CMK (cell line): ENCODE measurements at regions not wholly inside any gene's neighbourhood (a gene's known extent, or its start where the extent isn't known, plus 50 kb on each side); places are given as distances from the start of the nearest gene placed in this dataset.

ENCODE experiments used
- DNase-seq: peaks from one replicate; pipeline ENCODE4 v3.0.0-alpha.2; 2010; ENCODE audit warnings: low read depth

- DNase-seq: no peak
These were observed 112.9 kb upstream of the ZNF678 start for GRCh38 chr1:227450489-227450888.

GRCh38 chr1:227449741-227450441 is 113.5 kb upstream of the ZNF678 start:
- DNase-seq: no peak

GRCh38 chr1:227449051-227449450 is 114.3 kb upstream of the ZNF678 start:
- DNase-seq: no peak

- no peak for DNase-seq
These were observed 115.8 kb upstream of the ZNF678 start for GRCh38 chr1:227447531-227447990.

DNA sequence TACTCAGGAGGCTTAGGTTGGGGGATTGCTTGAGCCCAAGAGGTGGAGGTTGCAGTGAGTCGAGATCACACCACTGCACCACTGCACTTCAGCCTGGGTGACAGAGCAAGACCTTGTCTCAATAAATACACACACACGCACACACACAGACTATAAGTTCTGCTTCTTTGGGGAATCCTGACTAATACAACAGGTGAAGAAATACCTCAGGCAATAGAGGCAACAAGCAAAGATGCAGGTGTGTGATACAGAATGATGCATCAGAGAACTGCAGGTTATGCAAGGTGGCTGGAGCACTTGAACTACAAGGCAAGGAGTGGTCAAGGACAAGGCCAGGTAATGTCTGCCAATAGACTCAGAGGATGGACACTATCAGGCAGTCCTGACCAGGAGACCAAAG is 117.6 kb upstream of the ZNF678 start:
- no peak for DNase-seq

DNA sequence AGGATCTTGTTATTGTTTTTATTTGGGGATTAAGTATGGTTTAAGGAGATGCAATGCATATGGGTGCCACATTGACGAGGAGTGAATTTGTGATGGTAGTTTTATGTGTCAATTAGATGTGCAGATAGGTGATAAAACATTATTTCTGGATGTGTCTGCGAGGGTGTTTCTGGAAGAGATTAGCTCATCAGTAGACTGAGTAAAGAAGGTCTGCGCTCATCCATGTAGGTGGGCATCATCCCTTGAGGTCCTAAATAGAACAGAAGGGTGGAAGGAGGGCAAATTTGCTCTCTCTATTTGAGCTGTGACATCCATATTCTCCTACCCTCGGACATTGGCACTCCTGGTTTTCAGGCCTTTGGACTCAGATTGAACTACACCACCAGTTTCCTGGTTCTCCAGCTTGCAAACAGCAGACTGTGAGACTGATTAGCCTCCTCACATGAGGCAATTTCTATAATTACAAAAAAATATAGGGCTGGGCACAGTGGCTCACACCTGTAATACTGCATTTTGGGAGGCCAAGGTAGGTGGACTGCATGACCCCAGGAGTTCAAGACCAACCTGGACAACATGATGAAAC is 118.2 kb upstream of the ZNF678 start:
- DNase-seq: no peak

- peak; percentile 64 for DNase-seq
These were observed 121.9 kb upstream of the CDC42BPA start for GRCh38 chr1:227440182-227440581.

- no peak for DNase-seq
These were observed 119.3 kb upstream of the CDC42BPA start for GRCh38 chr1:227437495-227438008.

DNA sequence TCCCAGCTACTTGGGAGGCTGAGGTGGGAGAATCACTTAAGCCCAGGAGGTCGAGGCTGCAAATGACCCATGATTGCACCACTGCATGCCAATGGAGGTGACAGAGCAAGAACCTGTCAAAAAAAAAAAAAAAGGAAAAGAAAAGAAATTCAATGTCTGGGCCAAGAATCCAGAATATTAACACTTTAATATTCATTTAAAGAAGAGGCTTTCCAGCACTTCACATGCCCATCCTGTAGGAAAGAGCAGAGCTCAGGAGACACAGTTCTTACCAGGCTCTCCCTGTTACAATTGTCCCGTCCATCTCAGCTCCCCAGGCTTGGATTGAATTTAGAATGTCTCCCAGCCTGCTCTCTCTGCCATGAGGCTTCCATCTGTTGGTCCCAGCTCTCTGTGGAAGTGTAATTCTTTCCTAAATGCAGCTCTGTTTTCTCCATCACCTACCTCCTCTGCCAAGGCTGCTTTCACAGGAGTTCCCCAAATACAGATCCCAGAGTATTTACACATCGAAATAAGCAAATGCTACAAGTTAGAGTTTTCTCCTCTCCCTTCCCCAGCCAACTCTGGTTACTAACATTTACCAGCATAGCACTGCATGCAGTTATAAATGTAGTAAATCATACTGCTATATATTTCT is 116.6 kb upstream of the CDC42BPA start:
- DNase-seq: no peak

- DNase-seq: no peak
These were observed 115.5 kb upstream of the CDC42BPA start for GRCh38 chr1:227433663-227434341.

GRCh38 chr1:227432981-227433380 is 114.7 kb upstream of the CDC42BPA start:
- DNase-seq: no peak

DNA sequence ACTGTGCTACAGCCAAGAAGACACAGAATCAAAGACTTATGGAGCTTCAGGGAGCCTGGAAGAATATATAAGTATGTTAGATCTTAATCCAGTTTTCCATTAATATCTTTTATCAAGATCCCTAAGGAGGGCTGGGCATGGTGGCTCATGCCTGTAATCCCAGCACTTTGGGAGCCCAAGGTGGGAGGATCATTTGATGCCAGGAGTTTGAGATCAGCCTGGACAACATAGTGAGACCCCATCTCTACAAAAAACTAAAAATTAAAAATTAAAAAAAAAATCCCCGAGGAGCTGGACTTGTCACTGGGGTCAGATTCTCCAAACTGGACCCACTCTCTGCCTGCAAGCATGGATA is 113.9 kb upstream of the CDC42BPA start:
- DNase-seq: no peak

- no peak for DNase-seq
These were observed 111.4 kb upstream of the CDC42BPA start for GRCh38 chr1:227429447-227430359.

DNA sequence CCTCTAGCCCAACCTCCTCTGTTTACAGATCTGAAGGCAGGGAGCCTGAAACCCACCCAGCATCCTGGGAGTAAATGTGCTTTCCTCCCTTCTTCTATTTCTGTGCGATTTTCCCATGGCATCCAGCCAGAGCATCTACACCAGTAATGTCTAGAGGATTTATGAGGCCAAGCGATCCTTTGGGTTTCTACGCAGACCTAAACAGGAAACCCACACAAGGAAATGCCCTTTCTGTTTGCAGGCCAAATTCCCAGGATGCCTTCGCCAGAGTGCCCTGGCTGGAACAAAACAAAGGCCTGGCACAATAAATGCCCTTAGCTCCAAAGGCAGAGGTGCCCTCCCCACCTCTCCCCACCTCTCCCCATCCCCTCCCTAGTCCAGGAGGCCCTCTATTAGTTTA is 110.5 kb upstream of the CDC42BPA start:
- DNase-seq: no peak

DNA sequence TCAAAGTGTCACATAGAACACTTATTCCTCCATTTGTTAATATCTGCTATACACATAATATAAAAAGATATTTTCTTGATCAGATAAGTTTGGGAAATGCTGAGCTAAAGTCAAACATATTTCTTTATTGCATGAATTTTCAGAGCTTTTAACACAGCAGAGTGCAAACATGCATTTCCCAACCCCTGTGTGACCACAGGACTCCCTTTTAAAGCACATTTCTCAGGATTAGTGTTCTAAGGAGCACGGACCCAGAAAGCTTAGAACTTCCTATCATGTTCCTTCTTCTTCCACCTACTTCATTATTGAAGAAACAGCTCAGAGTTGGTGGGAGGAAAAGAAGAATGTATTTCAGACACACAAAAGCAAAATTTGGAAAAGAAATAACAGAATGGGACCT is 109.1 kb upstream of the CDC42BPA start:
- DNase-seq: no peak

DNA sequence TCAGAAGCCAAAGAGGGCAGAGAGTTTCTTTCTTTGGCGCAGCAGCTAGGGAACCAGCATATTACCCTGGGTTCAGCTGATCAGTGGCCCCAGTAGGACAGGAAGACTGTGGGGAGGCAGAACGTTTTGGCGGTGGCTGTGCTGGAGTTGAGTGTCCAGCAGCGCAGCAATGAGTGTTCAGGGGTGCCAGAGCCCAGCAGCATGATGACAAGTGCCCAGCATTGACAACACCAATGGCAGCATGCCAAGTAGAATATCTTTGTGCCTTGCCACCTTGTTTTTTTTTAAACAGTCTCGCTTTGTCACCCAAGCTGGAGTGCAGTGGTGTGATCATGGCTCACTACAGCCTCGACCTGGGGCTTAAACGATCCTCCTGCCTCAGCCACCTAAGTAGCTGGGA is 106.7 kb upstream of the CDC42BPA start:
- DNase-seq: no peak

GRCh38 chr1:227424159-227424680 is 105.9 kb upstream of the CDC42BPA start:
- no peak for DNase-seq

GRCh38 chr1:227422581-227422980 is 104.3 kb upstream of the CDC42BPA start:
- no peak for DNase-seq

DNA sequence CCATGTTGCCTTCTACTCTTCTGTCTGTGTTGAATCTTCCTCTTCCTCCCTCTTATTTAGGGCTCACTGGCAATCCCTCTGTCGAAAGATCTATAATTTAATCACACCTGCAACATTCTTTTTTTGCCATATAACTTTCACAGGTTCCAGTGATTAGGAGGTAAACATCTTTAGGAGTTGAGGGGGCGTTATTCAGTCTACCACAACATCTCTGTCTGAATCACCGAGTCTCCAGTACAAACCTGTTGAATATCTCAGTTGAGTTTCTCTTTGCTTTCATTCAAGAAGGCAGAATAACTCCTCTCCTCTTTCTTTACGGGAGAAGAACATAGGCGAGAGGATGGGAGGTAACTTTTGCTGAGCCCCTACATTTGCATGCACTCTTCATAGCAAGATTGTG is 101.9 kb upstream of the CDC42BPA start:
- DNase-seq: no peak

DNA sequence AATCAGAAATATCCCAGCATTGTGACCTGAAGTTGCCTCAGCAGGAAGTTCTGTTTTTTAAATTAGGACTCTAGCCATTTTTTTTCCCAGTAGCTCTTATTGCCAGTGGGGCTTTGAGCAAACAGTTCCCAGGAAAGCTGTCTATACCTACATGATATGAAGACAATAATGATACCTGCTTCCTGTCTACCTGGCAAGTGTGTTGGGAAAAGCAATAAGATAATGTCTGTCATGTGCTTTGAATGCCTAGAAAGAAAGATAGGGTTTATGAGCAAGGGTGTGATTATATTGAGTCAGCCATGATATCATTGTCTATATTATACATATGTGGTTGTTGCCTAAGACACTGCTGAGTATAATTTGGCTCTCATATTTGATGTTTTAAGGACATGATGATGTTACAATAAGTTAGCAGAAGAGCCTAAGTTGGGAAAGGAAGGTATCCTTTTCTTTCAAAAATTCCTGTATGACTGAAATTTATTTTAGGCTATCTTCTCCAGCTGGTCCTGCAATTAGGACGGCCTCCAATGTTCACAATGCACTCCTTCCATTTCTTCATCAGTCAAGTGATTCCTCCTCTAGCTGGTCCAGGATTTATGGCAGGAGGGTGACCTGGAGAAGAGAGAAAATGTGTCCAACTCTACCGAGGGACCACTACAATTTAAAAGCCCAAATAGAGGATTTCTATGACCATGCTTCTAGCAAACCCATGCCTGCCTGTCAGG is 99.6 kb upstream of the CDC42BPA start:
- no peak for DNase-seq
